OCI-LY3 (cell line): ENCODE measurements at regions not wholly inside any gene's neighbourhood (a gene's known extent, or its start where the extent isn't known, plus 50 kb on each side); places are given as distances from the start of the nearest gene placed in this dataset.

Experiments used
- H2AFZ ChIP-seq: fragments of 200-600, 300-600 bp; shearing (Covaris generic); 2 replicates; pipeline ENCODE4 v1.6.0; 2014; ENCODE audit warnings: antibody characterized with exemption, low read depth, low read length
- H3K27ac ChIP-seq: fragments of 200-600, 300-600 bp; sonication (generic); 2 replicates; pipeline ENCODE4 v1.5.1; 2014; ENCODE audit warnings: mild to moderate bottlenecking, low read length, moderate library complexity, mixed read lengths
- H3K27me3 ChIP-seq: fragments of 200-600, 300-600 bp; sonication (generic); 2 replicates; pipeline ENCODE4 v1.6.1; 2014; ENCODE audit warnings: low read depth, low read length, mixed read lengths
- H3K36me3 ChIP-seq: fragments of 200-600, 300-600 bp; sonication (generic); replicated peaks from 2 replicates; pipeline ENCODE3; 2014; ENCODE audit warnings: low read depth, low read length, mixed read lengths
- H3K4me1 ChIP-seq: fragments of 300-600, 200-600 bp; sonication (generic); 2 replicates; pipeline ENCODE4 v1.6.1; 2014; ENCODE audit warnings: low read length, mixed read lengths
- H3K4me2 ChIP-seq: fragments of 200-600, 300-600 bp; sonication (generic); 2 replicates; pipeline ENCODE4 v1.6.1; 2014; ENCODE audit warnings: low read length, mixed read lengths
- H3K4me3 ChIP-seq: fragments of 300-600, 200-600 bp; sonication (generic); 2 replicates; pipeline ENCODE4 v1.5.1; 2014; ENCODE audit warnings: antibody characterized with exemption, mild to moderate bottlenecking, low read length, moderate library complexity
- H3K79me2 ChIP-seq: fragments of 300-600, 200-600 bp; shearing (Covaris generic); 2 replicates; pipeline ENCODE4 v1.6.1; 2014; ENCODE audit warnings: mild to moderate bottlenecking, low read length, mixed read lengths
- H3K9ac ChIP-seq: fragments of 300-600, 200-600 bp; shearing (Covaris generic); 2 replicates; pipeline ENCODE4 v1.6.0; 2014; ENCODE audit warnings: mild to moderate bottlenecking, low read length, moderate library complexity
- H3K9me3 ChIP-seq: fragments of 200-600, 300-600 bp; shearing (Covaris generic); 2 replicates; pipeline ENCODE4 v1.6.1; 2014; ENCODE audit warnings: low read length, mixed read lengths; ENCODE audit not compliant: insufficient read depth
- H4K20me1 ChIP-seq: fragments of 200-600, 300-600 bp; sonication (generic); 2 replicates; pipeline ENCODE4 v1.6.1; 2016; ENCODE audit warnings: low read length, mixed read lengths; ENCODE audit not compliant: insufficient read depth
- EZH2phosphoT487 ChIP-seq: fragments of 200-600 bp; shearing (Covaris generic); IDR thresholded peaks from 2 replicates; pipeline ENCODE4 v1.6.1; 2018; ENCODE audit warnings: antibody characterized with exemption, mixed run types, low read depth
- TF ChIP-seq, protein P1 (sequence below): fragments of 200-600, 300-600 bp; sonication (generic); IDR thresholded peaks from 2 replicates; pipeline ENCODE4 v1.5.1; 2014; ENCODE audit warnings: antibody characterized with exemption, low read length, low read depth

DNA sequence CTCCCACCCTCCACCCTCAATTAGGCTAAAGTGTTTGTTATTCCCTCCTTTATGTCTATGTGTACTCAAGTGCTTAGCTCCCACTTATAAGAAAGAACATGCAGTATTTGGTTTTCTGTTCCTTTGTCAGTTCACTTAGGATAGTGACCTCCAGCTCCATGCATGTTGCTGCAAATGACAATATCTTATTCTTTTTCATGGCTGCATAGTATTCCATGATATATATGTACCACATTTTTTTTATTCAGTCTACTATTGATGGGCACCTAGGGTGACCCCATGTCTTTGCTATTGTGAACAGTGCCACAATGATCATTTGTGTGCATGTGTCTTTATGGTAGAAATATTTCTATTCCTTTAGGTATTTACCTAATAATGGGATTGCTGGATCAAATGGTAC lies 114.3 kb downstream of the DLEU7 start:
- Histone ChIP-seq H3K9me3 (peaks cover 11% of the 10 kb centered on the region; the same call in 1 of the 2 replicates), H3K4me1 (no peaks in the 10 kb centered on the region), H3K79me2 (no peaks in the 10 kb centered on the region), H3K4me3 (no peak overlapping the region), H3K4me2 (no peak overlapping the region), H3K27ac (no peak overlapping the region), H4K20me1 (no peaks in the 10 kb centered on the region), H2AFZ (no peak overlapping the region), H3K36me3 (peaks cover 4% of the 10 kb centered on the region), H3K9ac (no peak overlapping the region), H3K27me3 (no peaks in the 10 kb centered on the region)
- TF ChIP-seq, protein P1, sequence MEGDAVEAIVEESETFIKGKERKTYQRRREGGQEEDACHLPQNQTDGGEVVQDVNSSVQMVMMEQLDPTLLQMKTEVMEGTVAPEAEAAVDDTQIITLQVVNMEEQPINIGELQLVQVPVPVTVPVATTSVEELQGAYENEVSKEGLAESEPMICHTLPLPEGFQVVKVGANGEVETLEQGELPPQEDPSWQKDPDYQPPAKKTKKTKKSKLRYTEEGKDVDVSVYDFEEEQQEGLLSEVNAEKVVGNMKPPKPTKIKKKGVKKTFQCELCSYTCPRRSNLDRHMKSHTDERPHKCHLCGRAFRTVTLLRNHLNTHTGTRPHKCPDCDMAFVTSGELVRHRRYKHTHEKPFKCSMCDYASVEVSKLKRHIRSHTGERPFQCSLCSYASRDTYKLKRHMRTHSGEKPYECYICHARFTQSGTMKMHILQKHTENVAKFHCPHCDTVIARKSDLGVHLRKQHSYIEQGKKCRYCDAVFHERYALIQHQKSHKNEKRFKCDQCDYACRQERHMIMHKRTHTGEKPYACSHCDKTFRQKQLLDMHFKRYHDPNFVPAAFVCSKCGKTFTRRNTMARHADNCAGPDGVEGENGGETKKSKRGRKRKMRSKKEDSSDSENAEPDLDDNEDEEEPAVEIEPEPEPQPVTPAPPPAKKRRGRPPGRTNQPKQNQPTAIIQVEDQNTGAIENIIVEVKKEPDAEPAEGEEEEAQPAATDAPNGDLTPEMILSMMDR, result no peak
- no peak for TF ChIP-seq EZH2phosphoT487

DNA sequence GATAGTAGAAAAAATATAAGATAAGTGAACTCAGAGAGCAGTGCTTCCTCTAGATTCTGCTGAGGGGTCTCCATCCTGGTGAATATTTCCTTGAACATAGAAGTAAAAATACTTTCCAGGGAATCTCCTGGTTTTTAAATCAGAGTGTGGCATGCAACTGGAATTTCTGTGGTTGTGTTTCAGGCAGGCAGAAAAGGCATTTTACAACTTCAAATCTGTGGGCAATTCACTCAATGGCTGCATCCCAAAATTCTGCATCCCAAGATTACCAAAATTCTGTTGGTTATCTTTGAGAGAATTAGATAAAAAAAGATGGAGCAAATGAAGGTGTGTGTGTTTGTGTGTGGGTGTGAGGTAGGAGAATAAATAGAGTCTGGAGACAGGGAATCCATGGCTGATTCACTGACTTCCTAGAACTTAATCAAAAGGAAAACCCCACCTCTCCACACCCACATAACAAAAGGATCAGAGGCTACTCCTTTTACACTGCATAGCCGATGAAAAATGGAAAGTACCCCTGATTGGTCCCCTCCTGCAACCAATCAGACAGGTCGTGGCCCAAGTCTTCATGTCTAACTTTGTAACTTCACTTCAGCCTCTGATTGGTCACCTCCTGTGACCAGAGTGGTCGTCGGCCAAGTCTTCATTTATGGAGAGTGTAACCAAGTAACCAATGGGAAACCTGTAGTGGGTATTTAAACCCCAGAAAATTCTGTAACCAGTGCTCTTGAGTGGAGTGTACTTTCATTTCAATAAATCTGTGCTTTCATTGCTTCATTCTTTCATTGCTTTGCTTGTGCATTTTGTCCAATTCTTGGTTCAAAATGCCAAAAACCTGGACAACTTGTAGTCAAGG lies 112.8 kb downstream of the DLEU7 start:
- Histone ChIP-seq H3K4me2 (no peak overlapping the region), H3K27ac (no peak overlapping the region), H3K4me1 (no peaks in the 10 kb centered on the region), H3K9ac (no peak overlapping the region), H3K4me3 (no peak overlapping the region), H3K27me3 (no peaks in the 10 kb centered on the region), H3K79me2 (no peaks in the 10 kb centered on the region), H3K9me3 (peaks cover 11% of the 10 kb centered on the region; the same call in 1 of the 2 replicates), H3K36me3 (peaks cover 4% of the 10 kb centered on the region), H2AFZ (no peak overlapping the region), H4K20me1 (no peaks in the 10 kb centered on the region)
- no peak for TF ChIP-seq EZH2phosphoT487
- TF ChIP-seq, protein P1, result no peak

DNA sequence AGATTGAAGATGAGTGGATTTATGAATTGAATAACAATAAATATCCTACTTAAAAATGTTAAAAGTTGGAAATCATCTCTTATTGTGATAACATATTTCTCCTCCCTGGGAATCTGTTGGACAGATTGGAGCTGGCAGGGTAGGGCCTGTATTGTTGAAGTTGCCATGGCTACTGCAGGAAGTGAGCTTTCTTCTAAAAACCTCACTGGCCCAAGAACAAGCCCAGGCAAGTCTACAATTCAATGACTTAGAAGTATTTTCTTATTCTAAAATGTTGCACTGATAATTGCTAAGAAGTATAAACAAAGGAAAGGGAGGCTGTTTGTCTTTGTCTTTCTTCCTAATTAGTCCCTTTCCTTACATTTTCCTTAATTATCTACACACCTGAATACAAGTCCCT lies 112.1 kb downstream of the DLEU7 start:
- no peak overlapping the region for H3K4me2 ChIP-seq
- H3K9ac ChIP-seq, result no peak overlapping the region
- no peaks in the 10 kb centered on the region for H4K20me1 ChIP-seq

DNA sequence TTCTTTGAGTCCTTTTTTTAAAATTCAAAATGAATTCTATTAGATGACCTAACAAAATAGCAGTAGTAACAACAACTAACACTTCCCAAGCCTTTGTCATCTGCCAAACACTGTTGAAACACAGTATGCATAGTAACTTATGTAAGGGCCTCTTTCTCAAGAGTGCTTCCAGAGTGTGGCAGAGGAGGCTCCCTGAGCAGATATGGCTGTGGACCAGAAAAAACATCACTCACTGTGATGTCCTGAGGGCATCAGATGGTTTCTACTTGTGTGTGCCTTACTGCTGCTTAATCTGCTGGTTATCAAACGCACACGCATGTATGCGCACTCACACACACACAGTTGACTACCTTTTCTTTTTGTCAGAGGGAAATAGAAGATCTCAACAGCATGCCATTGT lies 110.8 kb downstream of the DLEU7 start:
- Histone ChIP-seq H2AFZ (no peak overlapping the region), H3K4me2 (no peak overlapping the region), H3K9me3 (peaks cover 11% of the 10 kb centered on the region; the same call in 1 of the 2 replicates), H4K20me1 (no peaks in the 10 kb centered on the region), H3K4me1 (no peaks in the 10 kb centered on the region), H3K27ac (no peak overlapping the region), H3K36me3 (peaks cover 4% of the 10 kb centered on the region), H3K9ac (no peak overlapping the region), H3K79me2 (no peaks in the 10 kb centered on the region), H3K27me3 (no peaks in the 10 kb centered on the region), H3K4me3 (no peak overlapping the region)
- TF ChIP-seq EZH2phosphoT487, result no peak
- TF ChIP-seq, protein P1, result no peak

More for the DNA sequence above, 112.1 kb downstream of the DLEU7 start:
- Histone ChIP-seq H3K27me3 (no peaks in the 10 kb centered on the region), H3K4me1 (no peaks in the 10 kb centered on the region), H3K36me3 (peaks cover 4% of the 10 kb centered on the region), H3K9me3 (peaks cover 11% of the 10 kb centered on the region; the same call in 1 of the 2 replicates), H3K27ac (no peak overlapping the region), H3K79me2 (no peaks in the 10 kb centered on the region), H3K4me3 (no peak overlapping the region), H2AFZ (no peak overlapping the region)
- TF ChIP-seq, protein P1, result no peak
- no peak for TF ChIP-seq EZH2phosphoT487
